VCaP (cell line): ENCODE measurements at regions not wholly inside any gene's neighbourhood (a gene's known extent, or its start where the extent isn't known, plus 50 kb on each side); places are given as distances from the start of the nearest gene placed in this dataset.
"Not testable (repeated sequence)": the region's sequence is repeated elsewhere in the genome, so short reads cannot be mapped to it uniquely, and the experiment has no call there.

Experiments used
- H3K27ac ChIP-seq: fragments of 450-650 bp; 2 replicates; pipeline ENCODE4 v1.5.1; 2017
- CTCF ChIP-seq: fragments of 450-650 bp; conservative IDR thresholded peaks from 2 replicates; pipeline ENCODE4 v1.5.1; 2017; ENCODE audit warnings: mild to moderate bottlenecking, moderate library complexity

GRCh38 chr2:150212722-150213171 is 274.7 kb downstream of the RND3 start:
- no peak for TF ChIP-seq CTCF
- no peak overlapping the region for H3K27ac ChIP-seq

GRCh38 chr2:150211164-150211631 is 276.3 kb downstream of the RND3 start:
- no peak for TF ChIP-seq CTCF
- H3K27ac ChIP-seq: no peak overlapping the region

- no peak for TF ChIP-seq CTCF
- no peak overlapping the region for H3K27ac ChIP-seq
Observed at GRCh38 chr2:150209746-150210145, 277.7 kb downstream of the RND3 start.

GRCh38 chr2:150208689-150209088 is 278.8 kb downstream of the RND3 start:
- TF ChIP-seq CTCF: no peak
- H3K27ac ChIP-seq: peak overlapping the region; percentile 68

- no peak for TF ChIP-seq CTCF
- H3K27ac ChIP-seq: peak overlapping the region; percentile 68
Observed at GRCh38 chr2:150207979-150208378, 279.5 kb downstream of the RND3 start.

- TF ChIP-seq CTCF: no peak
- no peak overlapping the region for H3K27ac ChIP-seq
Observed at GRCh38 chr2:150204451-150204850, 283.0 kb downstream of the RND3 start.

GRCh38 chr2:150194816-150195215 is 292.7 kb downstream of the RND3 start:
- not testable (repeated sequence) for H3K27ac ChIP-seq

- TF ChIP-seq CTCF: no peak
- H3K27ac ChIP-seq: no peak overlapping the region
Observed at GRCh38 chr2:150192701-150193100, 294.8 kb downstream of the RND3 start.
